Calu3 (cell line): ENCODE measurements at regions not wholly inside any gene's neighbourhood (a gene's known extent, or its start where the extent isn't known, plus 50 kb on each side); places are given as distances from the start of the nearest gene placed in this dataset.

ENCODE experiments used
- BruUV-seq: library from RNA; stranded (reverse); fragments of 400-500 nt; replicated peaks from 2 replicates; lab custom pipeline; 2021; lab: Mats Ljungman, UMichigan
- CTCF ChIA-PET: fragments of 300-600 bp; sonication (Branson Sonifier 250); formaldehyde crosslinking; loops from one replicate; lab custom pipeline; 2022; ENCODE audit warnings: antibody characterized with exemption; lab: Charles Lee
- DNase-seq: peaks from one replicate; pipeline ENCODE4 v3.0.0; 2022
- H3K27ac Mint-ChIP-seq: one replicate; pipeline ENCODE4 v1.8.0; 2022; ENCODE audit warnings: mixed read lengths; ENCODE audit not compliant: unreplicated experiment
- H3K27me3 Mint-ChIP-seq: one replicate; pipeline ENCODE4 v1.8.0; 2022; ENCODE audit warnings: mixed read lengths; ENCODE audit not compliant: unreplicated experiment
- H3K36me3 Mint-ChIP-seq: one replicate; pipeline ENCODE4 v1.8.0; 2022; ENCODE audit warnings: mild to moderate bottlenecking, moderate library complexity, mixed read lengths; ENCODE audit not compliant: insufficient read depth, unreplicated experiment
- H3K4me1 Mint-ChIP-seq: one replicate; pipeline ENCODE4 v1.8.0; 2022; ENCODE audit warnings: mild to moderate bottlenecking, low read depth, mixed read lengths; ENCODE audit not compliant: unreplicated experiment
- H3K4me3 Mint-ChIP-seq: one replicate; pipeline ENCODE4 v1.8.0; 2022; ENCODE audit warnings: mild to moderate bottlenecking, low read depth, moderate library complexity, mixed read lengths; ENCODE audit not compliant: unreplicated experiment
- H3K9me3 Mint-ChIP-seq: one replicate; pipeline ENCODE4 v1.8.0; 2022; ENCODE audit warnings: low read depth, mixed read lengths; ENCODE audit not compliant: unreplicated experiment
- intact Hi-C: fragments of 100-400 bp; cut with micrococcal nuclease; formaldehyde crosslinking; loops from one replicate; pipeline ENCODE4 v1.10.0; 2022; ENCODE audit not compliant: unreplicated experiment
- TF ChIP-seq, protein P1 (sequence below): fragments of 200-600 bp; IDR thresholded peaks from one replicate; pipeline ENCODE4 v1.8.0; 2022; ENCODE audit warnings: antibody characterized with exemption; ENCODE audit not compliant: unreplicated experiment

DNA sequence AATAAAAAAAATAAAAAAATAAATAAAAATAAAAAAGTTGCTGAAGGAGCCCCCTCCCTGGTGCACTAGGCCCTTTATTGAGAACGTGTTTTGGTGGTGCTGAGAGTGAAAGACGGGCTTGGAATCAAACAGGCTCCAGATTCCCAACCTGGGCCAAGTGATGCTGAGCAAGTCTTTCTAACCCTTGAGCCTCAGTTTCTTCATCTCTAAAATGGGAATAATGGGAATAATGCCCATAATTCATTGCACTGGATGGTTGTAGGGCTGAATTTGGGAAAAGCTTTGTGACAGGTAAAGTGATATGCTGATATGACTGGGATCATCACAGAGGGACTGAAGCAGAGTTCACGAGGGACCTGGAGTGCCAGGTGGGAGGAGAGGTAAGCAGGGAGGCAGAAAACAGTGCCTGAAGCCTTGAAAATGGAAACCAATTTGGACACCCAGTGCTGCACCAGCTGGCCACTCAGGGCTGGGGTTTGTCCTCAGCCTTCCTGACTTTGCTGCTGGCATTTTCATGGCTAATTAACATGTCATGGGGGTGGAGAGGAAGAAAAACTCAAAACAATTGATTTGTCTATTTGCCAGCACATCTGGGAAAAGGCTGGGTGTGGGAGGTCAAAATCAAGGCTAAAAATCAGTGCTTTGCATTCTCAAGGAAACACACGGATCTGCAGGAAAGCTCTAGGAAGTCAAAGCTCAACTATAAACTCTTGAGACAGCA is 241.3 kb downstream of the LOXHD1 start:
- intact Hi-C loops = no loop called here
- DNase-seq = no peak
- H3K27me3 Mint-ChIP-seq = peaks cover 39% of the 10 kb centered on the region
- H3K4me1 Mint-ChIP-seq = no peaks in the 10 kb centered on the region
- H3K36me3 Mint-ChIP-seq = no peaks in the 10 kb centered on the region
- BruUV-seq = no TSS peak
- TF ChIP-seq, protein P1, sequence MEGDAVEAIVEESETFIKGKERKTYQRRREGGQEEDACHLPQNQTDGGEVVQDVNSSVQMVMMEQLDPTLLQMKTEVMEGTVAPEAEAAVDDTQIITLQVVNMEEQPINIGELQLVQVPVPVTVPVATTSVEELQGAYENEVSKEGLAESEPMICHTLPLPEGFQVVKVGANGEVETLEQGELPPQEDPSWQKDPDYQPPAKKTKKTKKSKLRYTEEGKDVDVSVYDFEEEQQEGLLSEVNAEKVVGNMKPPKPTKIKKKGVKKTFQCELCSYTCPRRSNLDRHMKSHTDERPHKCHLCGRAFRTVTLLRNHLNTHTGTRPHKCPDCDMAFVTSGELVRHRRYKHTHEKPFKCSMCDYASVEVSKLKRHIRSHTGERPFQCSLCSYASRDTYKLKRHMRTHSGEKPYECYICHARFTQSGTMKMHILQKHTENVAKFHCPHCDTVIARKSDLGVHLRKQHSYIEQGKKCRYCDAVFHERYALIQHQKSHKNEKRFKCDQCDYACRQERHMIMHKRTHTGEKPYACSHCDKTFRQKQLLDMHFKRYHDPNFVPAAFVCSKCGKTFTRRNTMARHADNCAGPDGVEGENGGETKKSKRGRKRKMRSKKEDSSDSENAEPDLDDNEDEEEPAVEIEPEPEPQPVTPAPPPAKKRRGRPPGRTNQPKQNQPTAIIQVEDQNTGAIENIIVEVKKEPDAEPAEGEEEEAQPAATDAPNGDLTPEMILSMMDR = no peak
- H3K27ac Mint-ChIP-seq = no peak overlapping the region
- H3K9me3 Mint-ChIP-seq = no peaks in the 10 kb centered on the region
- H3K4me3 Mint-ChIP-seq = no peak overlapping the region
- CTCF ChIA-PET = no interaction called here

DNA sequence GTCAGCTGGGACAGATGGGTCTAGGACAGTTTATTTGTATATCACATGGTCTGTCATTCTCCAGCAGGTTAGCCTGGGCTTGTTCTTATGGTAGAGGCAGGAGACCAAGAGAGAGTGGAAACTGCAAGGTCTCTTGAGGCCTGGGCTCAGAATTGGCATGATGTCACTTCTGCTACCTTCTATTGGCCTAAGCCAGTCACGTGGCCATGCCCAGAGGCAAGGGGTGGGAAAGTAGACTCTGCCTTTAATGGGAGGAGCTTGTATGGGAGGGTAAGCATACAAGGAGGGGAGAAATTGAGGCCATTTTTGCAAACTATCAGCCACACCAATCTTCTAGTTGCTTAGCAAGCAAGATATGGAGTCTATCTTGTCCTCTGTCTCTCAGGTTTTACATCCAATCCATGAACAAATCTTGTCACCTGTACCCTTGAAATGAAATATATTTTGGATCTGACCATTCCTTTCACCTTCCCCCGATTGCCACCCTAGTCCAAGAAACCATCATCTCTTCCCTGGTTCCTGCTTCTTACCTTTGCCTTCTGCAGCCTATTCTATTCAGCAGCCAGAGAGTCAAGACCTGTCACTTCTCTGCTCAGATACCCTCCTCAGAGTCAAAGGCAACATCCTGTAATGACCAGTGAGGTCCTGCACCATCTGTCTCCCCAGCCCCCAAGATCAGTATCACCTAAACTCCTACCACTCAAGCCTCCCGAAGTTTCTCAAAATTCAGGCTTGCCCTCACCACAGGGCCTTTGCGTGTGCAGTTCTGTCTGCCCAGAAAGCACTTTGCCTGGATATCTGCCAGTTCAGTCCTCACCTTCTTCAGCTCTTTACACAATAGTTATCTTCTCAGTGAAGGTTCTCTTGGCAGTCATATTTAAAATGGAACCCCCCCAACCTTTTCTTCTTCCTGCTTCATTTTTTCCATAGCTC is 240.0 kb downstream of the LOXHD1 start:
- H3K9me3 Mint-ChIP-seq = no peaks in the 10 kb centered on the region
- H3K36me3 Mint-ChIP-seq = no peaks in the 10 kb centered on the region
- no peak overlapping the region for H3K27ac Mint-ChIP-seq
- CTCF ChIA-PET = no interaction called here
- intact Hi-C loops = no loop called here
- H3K4me1 Mint-ChIP-seq = no peaks in the 10 kb centered on the region
- BruUV-seq = no TSS peak
- no peak for DNase-seq
- H3K4me3 Mint-ChIP-seq = no peak overlapping the region
- peaks cover 27% of the 10 kb centered on the region for H3K27me3 Mint-ChIP-seq
- TF ChIP-seq, protein P1 = no peak

DNA sequence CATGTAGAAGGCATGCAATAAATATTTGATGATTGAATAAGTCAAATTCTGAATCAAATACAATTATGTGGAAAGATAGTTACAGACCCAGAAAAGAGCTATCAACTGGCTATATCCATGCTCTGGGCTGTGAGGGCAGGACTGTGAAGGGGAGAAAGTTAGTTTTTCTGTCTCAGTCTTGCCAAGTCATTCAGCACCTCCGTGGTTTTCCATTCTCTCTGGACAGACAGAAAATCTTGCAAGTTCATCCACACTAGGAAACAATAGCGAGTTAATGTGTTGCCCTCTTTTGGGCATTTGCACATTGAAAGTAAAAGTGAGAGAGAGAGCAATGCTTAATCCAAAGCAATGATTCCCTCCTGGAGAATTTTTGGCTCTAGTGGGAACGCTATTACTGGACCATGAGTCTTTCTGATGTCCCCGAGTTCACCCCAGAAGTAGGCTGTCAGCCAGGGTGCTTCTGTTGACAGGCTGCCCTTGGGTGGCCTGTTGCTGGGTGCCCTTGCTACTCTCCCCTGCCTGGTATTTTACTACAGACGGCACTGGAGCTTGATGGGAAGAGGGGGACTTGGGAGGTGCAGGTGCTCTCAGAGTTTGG is 238.3 kb downstream of the LOXHD1 start:
- no peak for DNase-seq
- H3K4me3 Mint-ChIP-seq = no peak overlapping the region

More for the DNA sequence above, 238.3 kb downstream of the LOXHD1 start:
- no peak overlapping the region for H3K27ac Mint-ChIP-seq
- H3K27me3 Mint-ChIP-seq = peaks cover 15% of the 10 kb centered on the region
- BruUV-seq = no TSS peak
- H3K36me3 Mint-ChIP-seq = no peaks in the 10 kb centered on the region
- intact Hi-C loops = no loop called here
- H3K4me1 Mint-ChIP-seq = no peaks in the 10 kb centered on the region
- CTCF ChIA-PET = no interaction called here
- no peaks in the 10 kb centered on the region for H3K9me3 Mint-ChIP-seq
- TF ChIP-seq, protein P1 = no peak
